Thyroid gland (tissue), 4 donors: ENCODE measurements at regions not wholly inside any gene's neighbourhood (a gene's known extent, or its start where the extent isn't known, plus 50 kb on each side); places are given as distances from the start of the nearest gene placed in this dataset.

ENCODE experiments used
- DNase-seq, 2 donors: peaks; one replicate each; pipeline ENCODE4 v3.0.0-alpha.2; 2019
- H3K27ac ChIP-seq, 3 donors: fragments of 200-600 bp; sonication (generic); 1 replicate in 2 of 3; 2 replicates in 1 of 3; pipeline ENCODE4 v1.5.1; 2016 to 2019; ENCODE audit warnings: mild to moderate bottlenecking in 1 of 3, moderate library complexity in 1 of 3
- H3K27me3 ChIP-seq: fragments of 200-600 bp; sonication (generic); one replicate; pipeline ENCODE4 v1.5.1; 2019
- H3K36me3 ChIP-seq, 2 donors: fragments of 200-600 bp; sonication (generic); one replicate each; pipeline ENCODE4 v1.5.1; 2016 to 2019
- H3K4me1 ChIP-seq, 2 donors: fragments of 200-600 bp; sonication (generic); one replicate each; pipeline ENCODE4 v1.5.1; 2017 to 2019
- H3K4me3 ChIP-seq, 3 donors: fragments of 200-600 bp; sonication (generic); replicated peaks in 1 of 3; 1 replicate in 2 of 3; 2 replicates in 1 of 3; pipeline ENCODE4 v1.5.1; 2016; ENCODE audit warnings: mild to moderate bottlenecking in 1 of 3
- H3K9me3 ChIP-seq: fragments of 200-600 bp; sonication (generic); one replicate; pipeline ENCODE4 v1.5.1; 2017
- CTCF ChIP-seq, 6 experiments: fragments of 200-600 bp in 3 of 6; fragments of 450-650 bp in 3 of 6; sonication (generic) in 3 of 6; IDR thresholded peaks; one replicate each; pipeline ENCODE4 v1.5.1; 2016 to 2019; ENCODE audit warnings: antibody characterized with exemption in 6 of 6, mild to moderate bottlenecking in 2 of 6, inconsistent platforms in 1 of 6, moderate library complexity in 1 of 6
- POLR2A ChIP-seq, 2 donors: fragments of 450-650 bp; IDR thresholded peaks; one replicate each; pipeline ENCODE4 v1.6.1; 2017; ENCODE audit warnings: antibody characterized with exemption in 2 of 2, mild to moderate bottlenecking in 2 of 2, moderate library complexity in 1 of 2
- WGBS, 2 donors: methylation state at CpG; one replicate each; pipeline ENCODE4 v1.1.5; 2017; 5-methylcytosine and 5-hydroxymethylcytosine counted together
- intact Hi-C: fragments of 100-400 bp; cut with DNase I; formaldehyde crosslinking; loops from one replicate; pipeline ENCODE4 v1.15.1; 2023

DNA sequence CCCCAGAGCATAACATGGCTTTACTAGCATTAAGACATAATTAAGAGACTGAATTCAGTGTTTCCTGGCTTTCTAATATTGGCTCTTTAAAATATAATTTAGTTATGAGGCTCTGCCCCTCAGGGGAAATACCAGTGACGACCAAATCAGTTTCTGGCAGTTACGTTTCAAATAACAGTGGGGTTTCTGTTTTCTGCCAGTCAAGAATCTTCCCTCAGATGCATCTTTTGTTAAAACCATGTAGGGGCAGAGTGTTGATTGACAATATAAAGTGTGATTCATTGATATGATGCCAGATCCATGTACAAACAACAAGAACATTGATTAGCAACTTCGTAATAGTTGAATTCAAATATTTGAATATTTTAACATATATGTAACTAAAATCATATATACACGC lies 1169.7 kb downstream of the DIAPH3 start:
- intact Hi-C loops = no loop called here
- H3K27me3 ChIP-seq = no peaks in the 10 kb centered on the region
- DNase-seq = no peak
- no peaks in the 10 kb centered on the region for H3K36me3 ChIP-seq
- no peaks in the 10 kb centered on the region for H3K4me1 ChIP-seq
- H3K27ac ChIP-seq = no peak overlapping the region
- TF ChIP-seq POLR2A (IDR thresholded peaks at IDR 0.05) = no peak
- TF ChIP-seq CTCF (IDR thresholded peaks at IDR 0.05) = no peak
- WGBS, 2 donors = 88 to 89% methylated on average over 4 of the region's 4 CpGs
- H3K4me3 ChIP-seq = no peak overlapping the region
- no peaks in the 10 kb centered on the region for H3K9me3 ChIP-seq

DNA sequence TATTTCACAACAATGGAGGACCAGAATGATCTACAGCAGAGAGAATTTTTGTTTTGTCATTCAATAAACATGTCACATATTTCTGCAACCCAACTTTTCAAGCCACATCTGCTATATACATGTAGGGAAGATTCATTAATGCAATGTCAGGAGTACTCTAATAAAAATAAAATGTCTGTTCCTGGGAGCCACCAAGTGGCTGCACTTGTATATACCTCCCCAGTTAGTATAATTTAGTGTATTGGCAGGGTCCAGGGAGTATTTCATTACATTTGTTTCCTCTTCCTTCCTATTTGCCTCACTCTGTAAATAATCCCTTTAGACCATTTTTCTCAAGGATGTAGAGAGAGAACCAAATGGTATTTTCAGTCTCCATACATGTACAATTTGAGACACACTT lies 1169.0 kb downstream of the DIAPH3 start:
- DNase-seq = no peak
- no peak overlapping the region for H3K4me3 ChIP-seq
- H3K27me3 ChIP-seq = no peaks in the 10 kb centered on the region
- H3K27ac ChIP-seq = no peak overlapping the region
- no peaks in the 10 kb centered on the region for H3K36me3 ChIP-seq
- intact Hi-C loops = no loop called here
- H3K4me1 ChIP-seq = no peaks in the 10 kb centered on the region
- TF ChIP-seq POLR2A (IDR thresholded peaks at IDR 0.05) (no peak), CTCF (IDR thresholded peaks at IDR 0.05) (no peak)
- H3K9me3 ChIP-seq = no peaks in the 10 kb centered on the region

DNA sequence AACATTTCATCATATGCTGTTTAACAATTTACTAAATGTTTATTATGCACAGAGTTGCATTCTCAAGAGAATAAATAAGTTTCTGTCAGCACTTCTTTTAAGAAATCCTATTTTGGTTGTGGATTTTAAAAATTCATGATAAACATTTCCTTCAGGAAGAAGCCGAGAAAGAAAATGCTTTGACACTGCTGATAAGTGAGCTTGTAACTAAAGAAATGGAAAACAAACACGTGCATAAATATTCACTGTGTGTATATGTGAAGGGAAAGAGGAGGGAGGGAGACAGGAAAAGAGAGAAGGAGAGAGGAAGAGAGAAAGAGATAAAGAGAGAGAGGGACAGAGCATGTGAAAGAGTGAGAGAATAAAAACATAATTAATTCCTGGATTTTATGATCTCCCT lies 1165.0 kb downstream of the DIAPH3 start:
- intact Hi-C loops = no loop called here
- Histone ChIP-seq H3K4me3 (no peak overlapping the region), H3K9me3 (no peaks in the 10 kb centered on the region), H3K27me3 (no peaks in the 10 kb centered on the region), H3K36me3 (no peaks in the 10 kb centered on the region), H3K27ac (no peak overlapping the region), H3K4me1 (no peaks in the 10 kb centered on the region)
- 56 to 69% methylated on average over 2 of the region's 2 CpGs for WGBS, 2 donors
- TF ChIP-seq CTCF (IDR thresholded peaks at IDR 0.05) (no peak), POLR2A (IDR thresholded peaks at IDR 0.05) (no peak)
- no peak for DNase-seq

GRCh38 chr13:58999851-59000250 lies 1163.9 kb downstream of the DIAPH3 start:
- intact Hi-C loops = no loop called here
- no peak for DNase-seq
- WGBS, 2 donors = 95 to 97% methylated on average over 2 of the region's 2 CpGs
- Histone ChIP-seq H3K27ac (no peak overlapping the region), H3K27me3 (no peaks in the 10 kb centered on the region), H3K9me3 (no peaks in the 10 kb centered on the region), H3K4me1 (no peaks in the 10 kb centered on the region), H3K36me3 (no peaks in the 10 kb centered on the region), H3K4me3 (no peak overlapping the region)
- no peak for TF ChIP-seq CTCF (IDR thresholded peaks at IDR 0.05)
- no peak for TF ChIP-seq POLR2A (IDR thresholded peaks at IDR 0.05)

- no peaks in the 10 kb centered on the region for H3K9me3 ChIP-seq
- DNase-seq = no peak
- H3K4me1 ChIP-seq = no peaks in the 10 kb centered on the region
- H3K27me3 ChIP-seq = no peaks in the 10 kb centered on the region
- no peak overlapping the region for H3K27ac ChIP-seq
- no peaks in the 10 kb centered on the region for H3K36me3 ChIP-seq
- TF ChIP-seq CTCF (IDR thresholded peaks at IDR 0.05) (no peak), POLR2A (IDR thresholded peaks at IDR 0.05) (no peak)
- no peak overlapping the region for H3K4me3 ChIP-seq
- intact Hi-C loops = no loop called here
These were observed 1163.0 kb downstream of the DIAPH3 start for GRCh38 chr13:59000770-59001169.
